Brain pericyte (primary cell): ENCODE measurements at regions not wholly inside any gene's neighbourhood (a gene's known extent, or its start where the extent isn't known, plus 50 kb on each side); places are given as distances from the start of the nearest gene placed in this dataset.
"Not testable (repeated sequence)": the region's sequence is repeated elsewhere in the genome, so short reads cannot be mapped to it uniquely, and the experiment has no call there.

Experiments used
- DNase-seq: peaks from one replicate; pipeline ENCODE4 v3.0.0-alpha.2; 2012; ENCODE audit warnings: low read depth, low spot score

DNA sequence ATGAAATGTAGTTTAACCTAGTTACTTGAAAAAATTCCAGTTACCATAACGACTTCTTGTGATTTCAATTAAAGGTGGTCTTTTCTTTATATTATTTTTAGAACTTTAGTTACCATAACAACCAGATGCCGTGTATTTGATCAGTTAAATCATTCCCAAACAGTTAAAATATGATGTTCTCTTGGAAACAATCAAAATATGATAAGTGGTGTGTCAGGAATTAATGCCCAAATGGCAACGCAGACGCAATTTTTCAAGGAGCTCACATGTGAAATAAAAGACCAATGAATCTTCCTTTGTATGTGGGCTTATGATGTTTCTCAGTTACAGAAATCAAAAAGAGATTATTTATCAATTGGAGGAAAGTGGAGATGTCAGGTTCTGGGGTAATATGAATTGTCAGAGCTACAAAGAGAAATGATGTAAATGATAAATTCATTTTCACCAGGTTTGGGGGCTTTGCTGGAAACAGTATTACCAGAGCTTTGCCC, 189.1 kb upstream of the PARD3B start:
- DNase-seq, result no peak

DNA sequence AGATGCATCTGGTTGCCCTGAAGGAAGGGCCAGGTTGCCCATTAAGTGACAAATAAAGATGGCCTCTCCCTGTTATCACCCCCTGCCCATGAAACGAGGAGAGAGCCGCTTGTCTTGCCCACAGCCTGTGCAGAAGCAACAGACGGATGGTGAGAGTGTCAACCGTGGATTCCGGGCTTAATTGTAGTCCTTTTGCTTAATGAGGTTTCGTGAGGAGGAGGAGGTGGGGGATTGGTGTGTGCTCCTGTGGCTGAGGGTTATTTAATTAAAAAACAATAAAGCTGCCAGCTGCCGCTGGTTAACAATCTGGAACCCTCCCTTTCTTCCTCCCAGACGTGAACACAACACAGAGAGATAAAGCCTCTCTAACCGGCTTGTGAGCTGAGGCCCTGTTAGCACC, 188.0 kb upstream of the PARD3B start:
- no peak for DNase-seq

DNA sequence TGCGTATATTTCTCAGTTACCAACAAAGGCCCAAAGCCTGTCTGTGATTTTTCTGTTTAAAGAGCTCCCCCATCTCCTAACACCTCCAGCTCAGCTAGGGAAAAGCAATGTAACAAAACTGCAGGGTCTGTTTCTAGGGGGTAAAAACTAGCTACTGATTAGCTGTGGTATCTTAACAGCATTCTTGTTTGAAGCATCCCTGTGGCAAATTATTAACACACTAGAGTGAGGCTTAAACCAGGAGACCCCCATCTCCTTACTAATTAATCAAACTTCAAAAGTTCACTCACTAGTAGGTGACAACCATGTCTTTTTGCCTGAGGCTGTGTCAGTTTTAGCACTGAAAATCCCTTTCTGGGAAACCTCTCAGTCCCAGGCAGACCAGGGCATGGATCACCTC, 186.2 kb upstream of the PARD3B start:
- no peak for DNase-seq

DNA sequence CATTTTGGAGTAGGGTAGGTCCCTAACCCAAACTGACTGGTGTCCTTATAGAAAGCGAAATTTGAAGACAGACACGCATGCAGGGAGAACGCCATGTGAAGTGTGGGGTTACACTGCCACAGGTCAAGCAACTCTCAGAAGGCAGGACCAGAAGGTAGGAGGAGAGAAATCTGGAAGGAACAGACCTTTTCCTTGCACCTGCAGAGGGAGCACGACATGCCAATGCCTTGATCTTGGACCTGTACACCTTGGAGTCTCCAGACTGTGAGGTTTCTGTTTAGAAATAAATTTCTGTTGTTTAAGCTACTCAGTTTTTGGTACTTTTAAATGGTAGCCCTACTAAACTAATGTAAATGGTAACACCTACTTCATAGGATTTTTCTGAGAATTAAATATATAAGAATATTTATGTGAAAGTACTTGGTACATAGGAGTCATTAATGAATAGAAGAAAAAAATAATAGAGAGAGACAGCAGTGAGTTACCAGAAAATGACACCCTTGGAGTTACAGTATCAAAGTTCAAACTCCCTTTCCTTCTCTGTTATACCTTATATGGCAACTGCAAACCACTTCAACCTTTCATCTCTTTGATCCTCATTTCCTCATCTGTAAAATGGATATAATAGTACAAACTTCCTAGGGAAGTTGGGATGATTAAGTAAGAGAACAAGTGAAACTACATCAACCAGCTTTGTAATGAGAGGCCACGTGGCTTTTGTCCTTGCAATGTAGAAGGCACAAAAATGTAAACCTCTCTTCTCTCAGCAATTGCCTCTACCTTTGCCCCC, 184.9 kb upstream of the PARD3B start:
- DNase-seq, result no peak

DNA sequence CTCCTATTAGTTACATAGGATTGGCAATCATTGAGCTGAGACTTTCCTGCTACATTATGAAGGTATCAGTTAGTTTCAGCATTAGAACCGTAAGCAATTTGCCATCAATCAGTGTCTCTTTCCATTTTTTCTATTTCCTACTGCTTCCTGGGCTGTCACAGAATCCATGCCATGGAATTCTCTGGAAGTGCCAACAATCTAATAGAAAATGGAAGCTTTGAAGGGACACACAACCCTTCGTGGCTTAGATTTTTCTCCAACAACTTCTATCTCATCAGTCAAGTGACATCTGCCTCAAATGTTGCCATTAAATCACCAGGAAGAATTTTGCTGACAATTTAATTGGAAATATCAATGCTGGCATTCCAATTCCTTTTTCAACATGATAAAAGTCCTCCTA, 183.5 kb upstream of the PARD3B start:
- DNase-seq, result no peak

DNA sequence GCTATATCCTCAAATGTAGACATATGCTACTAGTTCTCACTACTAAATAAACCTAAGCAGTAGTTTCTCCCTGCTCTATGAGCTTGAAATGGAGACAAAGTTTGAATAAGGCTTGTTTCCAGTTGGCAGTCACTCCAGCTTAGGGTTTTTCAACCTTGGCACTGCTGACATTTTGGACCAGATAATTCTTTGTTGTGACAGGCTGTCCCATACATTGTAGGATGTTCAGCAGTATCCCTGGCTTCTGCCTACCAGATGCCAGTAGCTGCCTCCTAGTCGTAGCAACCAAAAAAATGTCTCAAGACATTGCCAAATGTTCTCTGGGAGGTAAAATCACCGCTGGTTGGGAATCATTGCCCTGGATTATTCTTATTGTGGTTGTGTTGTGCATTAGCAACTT, 182.7 kb upstream of the PARD3B start:
- no peak for DNase-seq

DNA sequence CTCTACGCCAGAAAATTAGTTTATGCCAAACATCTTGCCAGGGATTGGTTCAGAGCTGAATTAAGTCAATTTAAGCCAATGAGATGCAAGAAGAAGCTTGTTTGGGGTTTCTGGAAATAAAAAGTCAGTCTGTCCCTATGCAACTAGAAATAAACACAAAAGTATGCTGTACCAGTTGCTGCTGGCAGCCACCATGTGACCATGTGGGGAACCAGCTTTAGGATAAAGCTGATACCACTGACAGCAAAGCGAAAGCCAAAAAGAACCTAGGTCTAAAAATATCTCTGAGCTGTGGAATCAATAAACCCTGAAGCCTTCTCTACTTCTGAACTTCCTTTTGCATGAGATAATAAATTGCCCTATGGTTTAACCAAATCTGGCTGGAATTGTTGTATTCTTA, 181.8 kb upstream of the PARD3B start:
- no peak for DNase-seq

DNA sequence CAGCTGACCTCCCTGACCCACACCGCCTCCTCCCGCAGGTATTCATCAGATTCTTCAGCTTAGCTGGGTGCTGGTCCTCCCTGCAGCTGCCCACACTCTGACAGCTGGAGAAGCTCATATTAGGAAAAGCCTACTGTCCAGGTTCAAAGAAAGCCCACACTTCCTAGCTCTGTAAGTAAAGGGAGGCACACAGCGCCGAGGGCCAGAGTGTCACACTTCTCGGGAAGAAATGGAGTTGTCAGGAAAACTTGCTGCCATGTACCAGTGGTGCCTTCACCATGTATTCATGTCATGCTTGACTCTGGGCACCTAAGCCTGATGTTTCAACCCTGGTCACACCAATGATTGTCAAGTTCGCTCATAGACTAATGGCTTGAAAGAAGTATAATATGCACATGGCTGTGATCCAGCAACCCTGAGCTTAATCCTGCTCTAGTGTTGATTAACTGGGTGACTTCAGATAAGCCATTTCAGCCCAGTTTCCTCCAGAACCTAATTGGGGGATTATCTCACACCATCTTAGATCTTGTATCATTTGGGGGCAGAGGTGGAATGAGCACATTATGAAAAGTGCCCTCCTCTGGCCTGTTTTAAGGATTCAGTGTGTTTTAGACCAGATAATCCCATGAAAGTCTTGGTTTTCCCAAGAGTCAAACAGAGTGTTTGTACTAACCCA, 180.3 kb upstream of the PARD3B start:
- DNase-seq, result no peak

DNA sequence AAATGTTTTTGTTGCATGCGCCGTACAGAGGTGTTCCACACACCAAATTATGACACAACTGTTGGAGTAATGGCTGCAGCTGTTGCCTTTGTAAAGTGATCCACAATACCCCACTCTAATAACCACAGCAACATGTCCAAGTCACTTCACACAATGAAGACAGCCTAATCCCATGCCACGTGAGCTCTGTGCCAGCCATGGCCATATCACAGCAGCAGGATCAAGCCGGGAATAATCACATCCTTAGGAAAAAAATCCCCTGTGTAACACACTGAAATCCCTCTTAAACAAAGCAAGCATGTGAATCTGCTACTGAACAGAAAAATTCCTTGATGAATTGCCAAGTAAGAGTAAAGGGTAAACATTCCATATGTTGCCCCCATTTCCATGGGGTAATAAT, 179.5 kb upstream of the PARD3B start:
- DNase-seq, result no peak

DNA sequence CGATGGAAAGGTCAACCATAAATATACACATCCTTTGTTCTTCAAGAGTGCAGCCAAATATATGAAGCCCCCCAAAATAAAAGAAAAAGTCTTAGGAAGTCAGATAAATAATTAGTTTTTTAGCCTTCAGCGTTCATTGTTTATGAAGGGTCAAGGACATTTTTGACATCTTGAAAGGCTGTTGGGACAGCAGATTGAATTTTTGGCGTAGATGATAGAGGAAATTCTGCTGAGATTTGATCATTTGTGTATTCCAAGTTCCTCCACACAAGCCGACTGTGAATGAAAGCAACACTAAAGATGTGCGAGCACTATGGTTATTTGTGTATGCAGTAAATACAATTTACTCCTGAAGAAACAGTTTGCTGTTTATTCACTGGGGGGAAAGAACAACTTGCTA, 177.8 kb upstream of the PARD3B start:
- no peak for DNase-seq

DNA sequence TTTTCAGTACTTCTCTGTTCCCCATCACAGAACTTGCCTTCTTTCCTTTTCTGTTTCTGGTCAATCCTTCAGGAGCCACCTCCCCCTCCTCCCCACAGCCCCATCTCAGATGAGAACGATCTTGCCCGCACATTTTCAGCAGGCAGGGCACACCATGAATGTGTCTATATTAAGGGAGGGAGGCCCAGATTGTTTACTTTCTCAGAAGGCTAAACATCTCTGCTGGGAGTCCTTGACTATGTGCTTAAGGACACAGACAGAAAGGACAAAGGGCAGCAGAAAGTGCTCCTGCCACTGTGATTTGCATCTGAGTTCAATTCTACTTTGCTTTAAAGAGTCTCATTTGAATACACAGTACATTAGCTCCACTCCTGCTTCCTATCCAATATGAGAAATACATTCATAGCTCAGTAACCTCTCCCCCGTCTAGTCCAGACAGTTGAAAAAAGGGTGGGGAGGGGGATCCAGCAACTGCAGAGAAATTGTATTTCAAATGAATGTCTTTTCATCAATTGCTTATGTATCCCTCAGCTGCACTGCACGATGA, 175.0 kb upstream of the PARD3B start:
- DNase-seq, result no peak

DNA sequence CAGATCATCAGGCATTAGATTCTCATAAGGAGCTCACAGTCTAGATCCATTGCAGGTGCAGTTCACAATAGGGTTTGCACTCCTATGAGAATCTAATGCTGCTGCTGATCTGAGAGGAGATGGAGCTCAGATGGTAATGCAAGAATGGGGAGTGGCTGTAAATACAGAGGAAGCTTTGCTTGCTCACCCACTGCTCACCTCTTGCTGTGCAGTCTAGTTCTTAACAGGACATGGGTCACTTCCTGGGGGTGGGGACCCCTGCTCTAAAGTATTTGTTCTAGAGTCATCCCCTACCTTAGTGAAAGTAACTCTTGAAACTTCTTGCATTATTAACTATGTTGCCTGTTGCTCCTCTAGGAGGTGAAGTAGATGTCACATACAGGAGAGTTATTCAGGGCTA, 171.3 kb upstream of the PARD3B start:
- no peak for DNase-seq

DNA sequence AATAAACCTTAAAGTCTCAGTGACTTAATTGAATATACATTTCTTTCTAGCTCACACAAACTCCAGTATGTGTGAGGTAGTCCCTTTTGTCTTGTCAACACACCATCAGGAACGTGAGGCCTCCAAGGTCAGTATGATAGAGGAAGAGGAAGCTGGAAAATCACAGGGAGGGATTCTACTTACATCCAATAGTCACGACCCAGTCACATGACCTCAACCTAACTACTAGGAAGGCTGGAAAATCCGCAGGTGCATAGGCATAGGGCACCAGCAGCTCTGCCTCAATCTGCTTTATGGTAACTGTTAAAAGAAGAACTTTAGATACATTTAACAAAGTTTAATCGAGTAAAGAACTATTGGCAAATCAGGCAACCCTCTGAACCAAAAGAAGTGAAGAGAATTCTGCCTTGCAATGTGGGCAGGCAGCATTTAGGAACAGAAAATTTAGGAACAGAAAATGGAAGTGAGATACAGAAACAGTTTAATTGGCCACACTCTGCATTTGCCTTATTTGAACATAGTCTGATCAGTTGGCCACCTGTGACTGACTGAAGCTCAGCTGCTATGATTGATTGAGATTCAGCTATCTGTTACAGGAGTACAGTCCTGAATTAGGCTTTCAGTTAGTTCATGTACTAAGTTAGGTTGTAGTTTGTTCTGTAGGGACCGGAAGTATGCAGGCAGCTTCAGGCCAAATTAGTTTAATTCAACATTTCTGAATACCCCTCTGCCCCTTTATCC, 165.0 kb upstream of the PARD3B start:
- no peak for DNase-seq

DNA sequence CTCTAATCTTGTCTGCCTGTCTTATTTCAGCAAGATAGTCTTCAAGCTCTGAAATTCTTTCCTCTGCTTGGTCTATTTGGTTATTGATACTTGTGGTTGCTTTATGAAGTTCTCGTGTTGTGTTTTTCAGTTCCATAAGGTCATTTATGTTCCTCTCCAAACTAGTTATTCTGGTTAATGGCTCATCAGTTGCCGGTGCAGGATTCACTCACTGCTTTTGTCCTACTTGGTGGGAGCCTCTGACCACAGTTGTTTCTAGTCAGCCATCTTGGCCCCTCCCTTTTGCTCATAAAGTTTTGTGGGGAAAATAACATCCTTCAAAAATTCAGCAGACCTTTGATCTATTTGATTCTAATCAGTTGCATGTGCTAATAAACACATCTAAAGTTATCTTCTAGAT, 158.6 kb upstream of the PARD3B start:
- no peak for DNase-seq

DNA sequence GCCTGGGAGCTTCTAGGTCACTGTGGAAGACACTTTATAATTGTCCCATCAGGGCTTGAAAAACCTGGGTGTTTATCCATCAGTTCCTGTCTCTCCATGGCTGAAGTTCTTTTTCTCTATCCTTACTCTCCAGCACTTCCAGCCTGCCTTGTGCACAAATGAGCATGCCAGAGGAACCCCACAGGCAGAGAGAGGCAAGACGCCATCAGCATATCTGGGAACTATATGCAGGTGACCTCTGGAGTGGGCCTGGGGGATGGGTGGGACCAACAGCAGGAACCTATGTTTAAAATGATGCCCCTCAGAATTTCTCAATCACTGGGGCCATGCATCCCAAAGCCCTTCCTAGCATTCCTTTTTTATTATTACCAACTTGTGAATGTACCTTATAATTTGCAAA, 156.2 kb upstream of the PARD3B start:
- no peak for DNase-seq

DNA sequence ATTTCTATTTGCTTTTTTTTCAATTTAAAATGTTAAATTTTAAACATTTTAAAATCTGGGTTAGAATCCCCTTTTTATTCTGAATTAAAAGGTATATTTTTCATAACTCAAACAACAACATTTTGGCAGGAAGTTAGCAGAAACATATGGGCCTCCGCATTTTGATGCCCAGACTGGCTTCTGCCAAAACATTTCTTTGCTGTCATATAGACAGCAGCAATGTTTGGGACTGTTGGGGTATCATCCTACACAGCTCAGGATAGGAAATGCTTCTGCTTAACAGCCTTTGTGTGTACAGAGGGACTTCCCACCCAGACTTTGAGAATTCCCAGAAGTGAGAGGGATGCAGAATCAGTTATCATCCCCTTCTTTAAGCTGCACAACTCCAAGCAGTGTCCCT, 155.4 kb upstream of the PARD3B start:
- no peak for DNase-seq

DNA sequence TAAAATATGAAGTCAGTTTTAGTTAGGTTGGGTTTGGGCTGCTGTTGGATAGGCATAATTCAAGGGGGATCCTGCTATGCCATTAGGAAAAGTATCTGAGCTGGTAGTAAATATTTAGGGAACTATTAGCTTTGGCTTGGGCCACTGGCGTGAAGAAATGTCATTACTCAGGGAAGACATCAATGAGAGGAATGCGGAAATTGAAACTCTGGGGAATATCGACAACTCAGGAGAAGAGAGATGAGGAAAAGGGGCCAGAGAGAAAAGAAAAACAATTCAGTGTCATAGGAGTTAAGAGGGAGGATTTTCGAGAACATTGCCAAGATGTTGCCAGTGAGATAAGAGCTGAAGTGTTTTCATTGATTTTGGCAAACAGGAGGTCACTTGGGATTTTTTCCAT, 149.7 kb upstream of the PARD3B start:
- DNase-seq, result no peak

DNA sequence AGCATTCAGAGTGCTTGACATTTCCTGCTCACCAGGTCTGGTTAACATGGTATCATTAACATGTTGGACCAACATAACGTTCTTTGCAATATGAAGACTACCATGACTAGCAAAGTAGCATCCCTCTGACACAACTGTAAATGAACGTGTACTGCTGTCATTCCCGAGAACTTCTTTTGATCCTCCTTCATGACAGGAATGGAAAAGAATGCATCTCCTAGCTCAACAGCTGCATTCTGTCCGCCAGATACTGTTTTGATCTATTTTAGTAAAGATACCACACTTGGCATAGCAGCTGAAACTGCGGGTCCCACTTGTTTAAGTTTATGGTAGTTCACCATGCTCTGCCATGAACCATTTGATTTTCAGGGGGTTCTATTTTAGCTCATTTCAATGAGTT, 144.2 kb upstream of the PARD3B start:
- DNase-seq, result no peak

DNA sequence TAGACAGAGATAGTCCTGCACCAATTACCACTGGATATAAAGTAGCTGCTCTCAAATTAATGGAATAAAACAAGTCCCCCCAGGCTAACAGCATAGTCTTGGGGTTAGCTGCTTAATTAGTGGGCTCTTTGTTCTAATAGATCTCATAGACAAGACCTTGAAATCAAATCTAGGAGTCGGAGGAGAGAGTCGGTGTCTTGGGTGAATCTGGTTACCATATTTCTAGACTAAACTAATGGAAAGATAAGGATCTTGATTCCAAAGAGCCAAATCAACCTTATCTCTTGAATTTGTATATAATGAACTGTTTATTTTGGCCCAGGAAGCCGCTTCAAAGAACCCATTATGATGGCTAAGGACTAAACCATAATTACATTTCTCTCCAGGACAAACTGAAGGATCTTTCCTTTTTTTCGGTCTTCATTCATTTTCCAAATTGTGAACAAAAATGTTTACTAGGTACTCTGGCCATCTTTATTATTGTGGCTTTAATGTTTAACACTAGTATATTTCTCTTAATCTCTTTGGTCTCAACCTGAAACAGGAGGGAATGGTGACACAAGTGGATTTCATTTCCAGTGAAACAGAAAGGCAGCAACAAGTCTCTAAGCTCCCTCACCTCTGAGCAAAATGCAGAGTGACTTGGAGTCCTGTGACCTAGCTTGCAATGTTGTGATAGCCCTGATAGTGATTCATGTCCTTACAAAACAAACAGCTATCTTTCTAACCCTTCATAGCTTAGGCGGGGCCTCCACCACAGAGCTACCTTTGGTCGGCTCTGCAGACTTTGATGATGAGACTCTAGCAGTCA, 137.9 kb upstream of the PARD3B start:
- DNase-seq, result no peak

DNA sequence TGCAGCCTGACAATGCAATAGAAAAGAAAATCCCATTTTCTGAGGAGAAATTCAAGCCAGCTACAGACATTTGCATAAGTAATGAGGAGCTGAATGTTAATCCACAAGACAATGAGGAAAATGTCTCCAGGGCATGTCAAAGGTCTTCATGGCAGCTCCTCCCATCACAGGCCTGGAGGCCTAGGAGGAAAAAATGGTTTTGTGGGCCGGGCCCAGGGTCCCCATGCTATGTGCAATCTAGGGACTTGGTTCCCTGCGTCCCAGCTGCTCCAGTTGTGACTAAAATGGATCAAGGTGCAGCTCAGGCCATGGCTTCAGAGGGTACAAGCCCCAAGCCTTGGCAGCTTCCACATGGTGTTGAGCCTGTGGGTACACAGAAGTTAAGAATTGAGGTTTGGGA, 132.5 kb upstream of the PARD3B start:
- DNase-seq, result not testable (repeated sequence)

DNA sequence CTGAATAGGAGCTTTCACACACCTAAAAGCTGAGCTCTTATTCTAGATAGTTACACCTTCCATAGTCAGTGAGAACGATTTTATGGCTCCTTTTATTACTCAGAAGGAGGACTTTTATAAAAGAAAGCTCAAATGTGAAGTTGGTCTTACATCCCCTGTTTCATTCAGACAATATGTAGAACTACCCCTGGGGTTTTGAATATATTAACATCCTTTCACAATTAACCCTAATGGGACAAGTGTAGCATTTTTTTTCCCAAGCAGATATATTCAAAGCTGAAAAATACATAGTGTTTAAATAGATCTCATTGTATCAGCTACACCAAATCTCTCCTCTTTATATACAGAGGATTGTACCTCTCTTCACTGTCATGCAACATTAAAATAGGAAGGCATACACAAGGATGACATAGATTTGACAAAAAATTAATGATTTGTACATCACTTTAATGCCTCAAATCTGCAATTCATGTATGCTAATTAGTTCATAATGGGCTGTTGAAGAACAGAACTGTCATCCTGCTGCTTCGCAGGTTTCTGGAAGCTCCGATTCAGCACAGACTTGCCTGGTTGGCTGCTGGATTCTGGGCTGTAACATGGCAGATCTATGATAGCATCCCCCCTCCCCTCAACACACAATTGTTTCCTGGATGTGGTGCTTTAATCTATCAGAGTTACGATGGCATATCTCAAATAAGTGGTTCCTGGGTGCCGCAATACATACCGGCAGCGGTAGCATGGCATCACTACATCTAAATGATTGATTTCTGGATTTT, 129.7 kb upstream of the PARD3B start:
- no peak for DNase-seq
